Panc1 (cell line): ENCODE measurements at regions not wholly inside any gene's neighbourhood (a gene's known extent, or its start where the extent isn't known, plus 50 kb on each side); places are given as distances from the start of the nearest gene placed in this dataset.

ENCODE experiments used
- ATAC-seq: fragments of 200-7000 bp; cut with Tn5 transposase; 2 replicates; pipeline ENCODE4 v1.9.1; 2020; ENCODE audit warnings: mild to moderate bottlenecking, moderate library complexity
- BruUV-seq: library from RNA; stranded (reverse); fragments of 400-500 nt; replicated peaks from 2 replicates; lab custom pipeline; 2021; lab: Mats Ljungman, UMichigan
- CTCF ChIA-PET: fragments of 300-600 bp; sonication (Branson Sonifier 250); formaldehyde crosslinking; loops from one replicate; lab custom pipeline; 2022; ENCODE audit warnings: antibody characterized with exemption; lab: Charles Lee
- POLR2A ChIA-PET: fragments of 300-600 bp; sonication (Branson Sonifier 250); formaldehyde crosslinking; loops from one replicate; lab custom pipeline; 2022; ENCODE audit warnings: antibody characterized with exemption; lab: Charles Lee
- DNase-seq: peaks from one replicate; pipeline ENCODE4 v3.0.0-alpha.2; 2010; ENCODE audit warnings: low read depth, low spot score
- H3K27ac ChIP-seq: 2 replicates; pipeline ENCODE4 v1.5.1; 2011; ENCODE audit warnings: mild to moderate bottlenecking, low read length, inconsistent platforms
- H3K27me3 ChIP-seq: fragments of 200-500 bp; sonication (Bioruptor generic); 2 replicates; pipeline ENCODE4 v1.6.0; 2014; ENCODE audit warnings: low read length, inconsistent platforms; ENCODE audit not compliant: control insufficient read depth, insufficient read depth
- H3K36me3 ChIP-seq: fragments of 200-500 bp; sonication (Bioruptor generic); 2 replicates; pipeline ENCODE4 v1.5.1; 2014; ENCODE audit warnings: inconsistent platforms, mild to moderate bottlenecking, low read length, moderate library complexity; ENCODE audit not compliant: control insufficient read depth, insufficient read depth
- H3K4me1 ChIP-seq: 2 replicates; pipeline ENCODE4 v1.5.1; 2011; ENCODE audit warnings: inconsistent platforms, mild to moderate bottlenecking, low read length, moderate library complexity; ENCODE audit not compliant: control insufficient read depth, insufficient read depth
- H3K4me3 ChIP-seq, 2 experiments: 2 replicates each; pipeline ENCODE4 v1.5.1; 2011 to 2012; ENCODE audit warnings: low read depth in 2 of 2, low read length in 2 of 2, mild to moderate bottlenecking in 2 of 2, inconsistent platforms in 1 of 2, moderate library complexity in 1 of 2
- H3K9me3 ChIP-seq: fragments of 200-500 bp; sonication (Bioruptor generic); 2 replicates; pipeline ENCODE4 v1.5.1; 2014; ENCODE audit warnings: low read depth, mild to moderate bottlenecking, inconsistent platforms, low read length, moderate library complexity; ENCODE audit not compliant: control insufficient read depth, insufficient read depth
- CTCF ChIP-seq: fragments of 450-650 bp; IDR thresholded peaks from 2 replicates; pipeline ENCODE4 v1.5.1; 2017; ENCODE audit warnings: mild to moderate bottlenecking
- POLR2AphosphoS5 ChIP-seq: IDR thresholded peaks from 2 replicates; pipeline ENCODE4 v1.6.1; 2012; ENCODE audit warnings: mild to moderate bottlenecking, low read depth, low read length, moderate library complexity
- REST ChIP-seq, 2 experiments: IDR thresholded peaks; 2 replicates each; pipeline ENCODE4 v1.6.1; 2011 to 2012; ENCODE audit warnings: low read depth in 2 of 2, control low read depth in 1 of 2, low read length in 1 of 2, mild to moderate bottlenecking in 1 of 2, moderate library complexity in 1 of 2; ENCODE audit not compliant: insufficient read depth in 1 of 2
- SIN3A ChIP-seq: IDR thresholded peaks from 2 replicates; pipeline ENCODE4 v1.6.1; 2012; ENCODE audit warnings: low read depth, mild to moderate bottlenecking, low read length, moderate library complexity, borderline replicate concordance; ENCODE audit not compliant: insufficient read depth
- TCF7L2 ChIP-seq: IDR thresholded peaks from 2 replicates; pipeline ENCODE4 v1.6.1; 2011; ENCODE audit warnings: mild to moderate bottlenecking, low read depth, low read length, inconsistent platforms
- in situ Hi-C: cut with HindIII; loops from 2 replicates; pipeline ENCODE4 v1.10.0; 2016; ENCODE audit warnings: low sequenced_read_pairs, low pct_unique_long_range_greater_than_20kb
- intact Hi-C: fragments of 100-400 bp; cut with micrococcal nuclease; formaldehyde crosslinking; loops from one replicate; pipeline ENCODE4 v1.10.0; 2022; ENCODE audit not compliant: unreplicated experiment

- in situ Hi-C loops, result no loop called here
- ChIA-PET CTCF (no interaction called here), POLR2A (no interaction called here)
- Histone ChIP-seq H3K36me3 (no peaks in the 10 kb centered on the region), H3K4me3 (no peak overlapping the region), H3K27ac (no peak overlapping the region), H3K4me1 (no peaks in the 10 kb centered on the region), H3K27me3 (no peaks in the 10 kb centered on the region), H3K9me3 (no peaks in the 10 kb centered on the region)
- ATAC-seq (no peak), DNase-seq (no peak)
- no TSS peak for BruUV-seq
- intact Hi-C loops, result no loop called here
- TF ChIP-seq POLR2AphosphoS5 (no peak), CTCF (no peak), REST (IDR thresholded peaks at IDR 0.05; ENCODE audit: insufficient read depth in 1 of 2, low read depth in 2 of 2, low read length in 1 of 2) (no peak), SIN3A (no peak)
These were observed 168.2 kb upstream of the PPARGC1A start for GRCh38 chr4:24057915-24058559.

- intact Hi-C loops (no loop called here), in situ Hi-C loops (no loop called here)
- POLR2A ChIA-PET, result no interaction called here
- H3K36me3 ChIP-seq, result no peaks in the 10 kb centered on the region
- H3K27ac ChIP-seq, result no peak overlapping the region
- CTCF ChIA-PET, result no interaction called here
- H3K4me1 ChIP-seq, result no peaks in the 10 kb centered on the region
- ATAC-seq (no peak), DNase-seq (no peak)
- BruUV-seq, result no TSS peak
- TF ChIP-seq TCF7L2 (no peak), SIN3A (no peak), CTCF (no peak), REST (IDR thresholded peaks at IDR 0.05; ENCODE audit: insufficient read depth in 1 of 2, low read depth in 2 of 2, low read length in 1 of 2) (no peak)
- H3K27me3 ChIP-seq, result no peaks in the 10 kb centered on the region
- no peaks in the 10 kb centered on the region for H3K9me3 ChIP-seq
- H3K4me3 ChIP-seq, result no peak overlapping the region
These were observed 166.4 kb upstream of the PPARGC1A start for GRCh38 chr4:24056289-24056688.
